Neural cell (in vitro differentiated cells): ENCODE measurements at regions not wholly inside any gene's neighbourhood (a gene's known extent, or its start where the extent isn't known, plus 50 kb on each side); places are given as distances from the start of the nearest gene placed in this dataset.

ENCODE experiments used
- H2AFZ ChIP-seq: fragments of 200-600, 300-800 bp; sonication (generic), shearing (Covaris generic); 2 replicates; pipeline ENCODE4 v1.6.0; 2014; ENCODE audit warnings: low read depth, mild to moderate bottlenecking, antibody characterized with exemption, low read length, moderate library complexity
- H3F3A ChIP-seq: fragments of 200-600 bp; shearing (Covaris generic); 2 replicates; pipeline ENCODE4 v1.6.1; 2016; ENCODE audit warnings: mild to moderate bottlenecking, moderate library complexity, mixed read lengths, antibody characterized with exemption, low read length; ENCODE audit not compliant: insufficient read depth, poor library complexity, severe bottlenecking
- H3K27ac ChIP-seq: fragments of 200-600, 300-800 bp; sonication (generic), shearing (Covaris generic); 2 replicates; pipeline ENCODE4 v1.5.1; 2014; ENCODE audit warnings: mild to moderate bottlenecking, low read length, moderate library complexity
- H3K27me3 ChIP-seq: fragments of 300-800, 200-600 bp; sonication (generic), shearing (Covaris generic); 2 replicates; pipeline ENCODE4 v1.6.0; 2014; ENCODE audit warnings: mild to moderate bottlenecking, low read depth, low read length, moderate library complexity; ENCODE audit not compliant: insufficient read depth
- H3K36me3 ChIP-seq: fragments of 300-800, 200-600 bp; sonication (generic), shearing (Covaris generic); 2 replicates; pipeline ENCODE4 v1.5.1; 2014; ENCODE audit warnings: mild to moderate bottlenecking, antibody characterized with exemption, low read length, moderate library complexity; ENCODE audit not compliant: insufficient read depth
- H3K4me2 ChIP-seq: fragments of 300-800, 200-600 bp; sonication (generic), shearing (Covaris generic); 2 replicates; pipeline ENCODE4 v1.6.0; 2014; ENCODE audit warnings: mild to moderate bottlenecking, low read length
- H3K4me3 ChIP-seq: fragments of 300-800, 200-600 bp; sonication (generic), shearing (Covaris generic); 2 replicates; pipeline ENCODE4 v1.5.1; 2014; ENCODE audit warnings: mild to moderate bottlenecking, low read length, moderate library complexity
- H3K79me2 ChIP-seq: fragments of 200-600 bp; shearing (Covaris generic); replicated peaks from 2 replicates; pipeline ENCODE4 v1.6.0; 2014; ENCODE audit warnings: mild to moderate bottlenecking, low read length, moderate library complexity; ENCODE audit not compliant: insufficient read depth
- H3K9ac ChIP-seq: fragments of 300-800, 200-600 bp; sonication (generic), shearing (Covaris generic); 2 replicates; pipeline ENCODE4 v1.6.1; 2016; ENCODE audit warnings: mild to moderate bottlenecking, low read length, mixed read lengths
- H3K9me2 ChIP-seq: fragments of 200-600 bp; shearing (Covaris generic); 2 replicates; pipeline ENCODE4 v1.6.1; 2016; ENCODE audit warnings: mild to moderate bottlenecking, low read length, mixed read lengths; ENCODE audit not compliant: insufficient read depth
- H3K9me3 ChIP-seq: fragments of 200-600, 300-800 bp; sonication (generic), shearing (Covaris generic); 2 replicates; pipeline ENCODE4 v1.6.1; 2016; ENCODE audit warnings: mild to moderate bottlenecking, mixed run types, low read length, moderate library complexity, mixed read lengths
- H4K20me1 ChIP-seq: fragments of 200-600 bp; shearing (Covaris generic); 2 replicates; pipeline ENCODE4 v1.6.1; 2016; ENCODE audit warnings: mild to moderate bottlenecking, mixed run types; ENCODE audit not compliant: insufficient read depth
- EP300 ChIP-seq: fragments of 450-650 bp; conservative IDR thresholded peaks from 2 replicates; pipeline ENCODE4 v1.6.1; 2014; ENCODE audit warnings: antibody characterized with exemption, mild to moderate bottlenecking, moderate library complexity; ENCODE audit not compliant: poor library complexity, severe bottlenecking
- EZH2 ChIP-seq: fragments of 200-600, 300-800 bp; shearing (Covaris generic), sonication (generic); IDR thresholded peaks from 2 replicates; pipeline ENCODE4 v1.6.1; 2014; ENCODE audit warnings: antibody characterized with exemption, low read length, borderline replicate concordance, mild to moderate bottlenecking; ENCODE audit not compliant: insufficient read depth, poor library complexity, severe bottlenecking
- MXI1 ChIP-seq: fragments of 450-650 bp; conservative IDR thresholded peaks from 2 replicates; pipeline ENCODE4 v1.6.1; 2014; ENCODE audit warnings: antibody characterized with exemption, mild to moderate bottlenecking; ENCODE audit not compliant: poor library complexity, severe bottlenecking
- POLR2AphosphoS5 ChIP-seq: IDR thresholded peaks from 2 replicates; pipeline ENCODE4 v1.6.1; 2012
- RAD21 ChIP-seq: fragments of 450-650 bp; conservative IDR thresholded peaks from 2 replicates; pipeline ENCODE4 v1.6.1; 2014; ENCODE audit warnings: antibody characterized with exemption, mild to moderate bottlenecking, moderate library complexity
- SMC3 ChIP-seq: fragments of 450-650 bp; conservative IDR thresholded peaks from 2 replicates; pipeline ENCODE4 v1.6.1; 2014; ENCODE audit warnings: antibody characterized with exemption, mild to moderate bottlenecking, moderate library complexity; ENCODE audit not compliant: poor library complexity
- TAF1 ChIP-seq: IDR thresholded peaks from 2 replicates; pipeline ENCODE4 v1.6.1; 2012; ENCODE audit warnings: low read depth
- TF ChIP-seq, protein P1 (sequence below): fragments of 450-650 bp; IDR thresholded peaks from 2 replicates; pipeline ENCODE4 v1.5.1; 2014; ENCODE audit warnings: antibody characterized with exemption, mild to moderate bottlenecking, moderate library complexity; ENCODE audit not compliant: poor library complexity, severe bottlenecking
- TF ChIP-seq, protein P2 (sequence below): IDR thresholded peaks from 2 replicates; pipeline ENCODE4 v1.6.1; 2012; ENCODE audit warnings: borderline replicate concordance

GRCh38 chr4:62909238-62909637 is 1500.0 kb downstream of the TECRL start:
- Histone ChIP-seq H3K79me2 (no peaks in the 10 kb centered on the region), H4K20me1 (no peaks in the 10 kb centered on the region), H3K27me3 (no peaks in the 10 kb centered on the region), H3K9me3 (no peaks in the 10 kb centered on the region), H3F3A (no peaks in the 10 kb centered on the region), H3K36me3 (no peaks in the 10 kb centered on the region), H2AFZ (no peak overlapping the region), H3K4me2 (no peak overlapping the region), H3K9ac (no peak overlapping the region), H3K27ac (no peak overlapping the region), H3K4me3 (no peak overlapping the region), H3K9me2 (no peaks in the 10 kb centered on the region)
- peak; percentile 62 for TF ChIP-seq EP300
- TF ChIP-seq POLR2AphosphoS5 = peak; percentile 60
- TF ChIP-seq, protein P1, sequence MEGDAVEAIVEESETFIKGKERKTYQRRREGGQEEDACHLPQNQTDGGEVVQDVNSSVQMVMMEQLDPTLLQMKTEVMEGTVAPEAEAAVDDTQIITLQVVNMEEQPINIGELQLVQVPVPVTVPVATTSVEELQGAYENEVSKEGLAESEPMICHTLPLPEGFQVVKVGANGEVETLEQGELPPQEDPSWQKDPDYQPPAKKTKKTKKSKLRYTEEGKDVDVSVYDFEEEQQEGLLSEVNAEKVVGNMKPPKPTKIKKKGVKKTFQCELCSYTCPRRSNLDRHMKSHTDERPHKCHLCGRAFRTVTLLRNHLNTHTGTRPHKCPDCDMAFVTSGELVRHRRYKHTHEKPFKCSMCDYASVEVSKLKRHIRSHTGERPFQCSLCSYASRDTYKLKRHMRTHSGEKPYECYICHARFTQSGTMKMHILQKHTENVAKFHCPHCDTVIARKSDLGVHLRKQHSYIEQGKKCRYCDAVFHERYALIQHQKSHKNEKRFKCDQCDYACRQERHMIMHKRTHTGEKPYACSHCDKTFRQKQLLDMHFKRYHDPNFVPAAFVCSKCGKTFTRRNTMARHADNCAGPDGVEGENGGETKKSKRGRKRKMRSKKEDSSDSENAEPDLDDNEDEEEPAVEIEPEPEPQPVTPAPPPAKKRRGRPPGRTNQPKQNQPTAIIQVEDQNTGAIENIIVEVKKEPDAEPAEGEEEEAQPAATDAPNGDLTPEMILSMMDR = no peak

- Histone ChIP-seq H2AFZ (no peak overlapping the region), H3K79me2 (no peaks in the 10 kb centered on the region), H3K9me2 (no peaks in the 10 kb centered on the region), H3K36me3 (no peaks in the 10 kb centered on the region), H3K27ac (no peak overlapping the region), H3F3A (no peaks in the 10 kb centered on the region), H3K9me3 (no peaks in the 10 kb centered on the region), H3K4me3 (no peak overlapping the region), H4K20me1 (no peaks in the 10 kb centered on the region), H3K4me2 (no peak overlapping the region), H3K9ac (no peak overlapping the region), H3K27me3 (no peaks in the 10 kb centered on the region)
- TF ChIP-seq MXI1 = no peak
- no peak for TF ChIP-seq EZH2
- no peak for TF ChIP-seq EP300
- TF ChIP-seq RAD21 = no peak
- TF ChIP-seq, protein P1 = no peak
- TF ChIP-seq, protein P2, sequence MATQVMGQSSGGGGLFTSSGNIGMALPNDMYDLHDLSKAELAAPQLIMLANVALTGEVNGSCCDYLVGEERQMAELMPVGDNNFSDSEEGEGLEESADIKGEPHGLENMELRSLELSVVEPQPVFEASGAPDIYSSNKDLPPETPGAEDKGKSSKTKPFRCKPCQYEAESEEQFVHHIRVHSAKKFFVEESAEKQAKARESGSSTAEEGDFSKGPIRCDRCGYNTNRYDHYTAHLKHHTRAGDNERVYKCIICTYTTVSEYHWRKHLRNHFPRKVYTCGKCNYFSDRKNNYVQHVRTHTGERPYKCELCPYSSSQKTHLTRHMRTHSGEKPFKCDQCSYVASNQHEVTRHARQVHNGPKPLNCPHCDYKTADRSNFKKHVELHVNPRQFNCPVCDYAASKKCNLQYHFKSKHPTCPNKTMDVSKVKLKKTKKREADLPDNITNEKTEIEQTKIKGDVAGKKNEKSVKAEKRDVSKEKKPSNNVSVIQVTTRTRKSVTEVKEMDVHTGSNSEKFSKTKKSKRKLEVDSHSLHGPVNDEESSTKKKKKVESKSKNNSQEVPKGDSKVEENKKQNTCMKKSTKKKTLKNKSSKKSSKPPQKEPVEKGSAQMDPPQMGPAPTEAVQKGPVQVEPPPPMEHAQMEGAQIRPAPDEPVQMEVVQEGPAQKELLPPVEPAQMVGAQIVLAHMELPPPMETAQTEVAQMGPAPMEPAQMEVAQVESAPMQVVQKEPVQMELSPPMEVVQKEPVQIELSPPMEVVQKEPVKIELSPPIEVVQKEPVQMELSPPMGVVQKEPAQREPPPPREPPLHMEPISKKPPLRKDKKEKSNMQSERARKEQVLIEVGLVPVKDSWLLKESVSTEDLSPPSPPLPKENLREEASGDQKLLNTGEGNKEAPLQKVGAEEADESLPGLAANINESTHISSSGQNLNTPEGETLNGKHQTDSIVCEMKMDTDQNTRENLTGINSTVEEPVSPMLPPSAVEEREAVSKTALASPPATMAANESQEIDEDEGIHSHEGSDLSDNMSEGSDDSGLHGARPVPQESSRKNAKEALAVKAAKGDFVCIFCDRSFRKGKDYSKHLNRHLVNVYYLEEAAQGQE = no peak
- TF ChIP-seq TAF1 = no peak
- no peak for TF ChIP-seq POLR2AphosphoS5
- no peak for TF ChIP-seq SMC3
Observed at GRCh38 chr4:62901101-62901500, 1508.1 kb downstream of the TECRL start.
